ENCODE measurements at regions not wholly inside any gene's neighbourhood (a gene's known extent, or its start where the extent isn't known, plus 50 kb on each side); places are given as distances from the start of the nearest gene placed in this dataset.
A peak's percentile ranks its signal among the peaks of the same experiment; 100 is the strongest.

GRCh38 chr3:71859123-71859519 lies 74.2 kb upstream of the PROK2 start:
- ATAC-seq = peak in 1 of 2 donors; percentile 36

GRCh38 chr3:71858503-71859122 lies 73.7 kb upstream of the PROK2 start:
- ATAC-seq = no peak

GRCh38 chr3:71857956-71858355 lies 73.0 kb upstream of the PROK2 start:
- ATAC-seq = no peak

GRCh38 chr3:71854706-71855105 lies 69.8 kb upstream of the PROK2 start:
- ATAC-seq = no peak

- no peak for ATAC-seq
These were observed 69.1 kb upstream of the PROK2 start for GRCh38 chr3:71854096-71854495.

- ATAC-seq = no peak
These were observed 66.9 kb upstream of the PROK2 start for GRCh38 chr3:71851878-71852277.

GRCh38 chr3:71850654-71851053 lies 65.7 kb upstream of the PROK2 start:
- ATAC-seq = no peak

- ATAC-seq = no peak
These were observed 64.7 kb upstream of the PROK2 start for GRCh38 chr3:71849681-71850080.

- ATAC-seq = no peak
These were observed 62.8 kb upstream of the PROK2 start for GRCh38 chr3:71847794-71848193.

GRCh38 chr3:71846185-71846584 lies 61.2 kb upstream of the PROK2 start:
- no peak for ATAC-seq

GRCh38 chr3:71843071-71843470 lies 58.1 kb upstream of the PROK2 start:
- ATAC-seq = no peak

GRCh38 chr3:71838406-71838805 lies 53.5 kb upstream of the PROK2 start:
- no peak for ATAC-seq
